Lung (tissue), 11 donors: ENCODE measurements at regions not wholly inside any gene's neighbourhood (a gene's known extent, or its start where the extent isn't known, plus 50 kb on each side); places are given as distances from the start of the nearest gene placed in this dataset.

ENCODE experiments used
- ATAC-seq: fragments of 200-7000 bp; cut with Tn5 transposase; one replicate; pipeline ENCODE4 v1.9.1; 2020; ENCODE audit warnings: moderate number of reproducible peaks; ENCODE audit not compliant: insufficient read depth, low FRiP score
- DNase-seq, 3 donors: peaks; one replicate each; pipeline ENCODE4 v3.0.0-alpha.2; 2013 to 2017
- H3K27ac ChIP-seq, 2 donors: one replicate each; pipeline ENCODE4 v1.5.1; 2013; ENCODE audit warnings: mild to moderate bottlenecking in 2 of 2, moderate library complexity in 2 of 2, control low read depth in 1 of 2, inconsistent platforms in 1 of 2, low read depth in 1 of 2, low read length in 1 of 2
- H3K27me3 ChIP-seq, 3 donors: one replicate each; pipeline ENCODE4 v1.5.1; 2013; ENCODE audit warnings: low read length in 2 of 3; ENCODE audit not compliant: control insufficient read depth in 3 of 3, insufficient read depth in 3 of 3
- H3K36me3 ChIP-seq, 4 donors: one replicate each; pipeline ENCODE4 v1.5.1; 2013; ENCODE audit warnings: low read length in 4 of 4, mild to moderate bottlenecking in 1 of 4, moderate library complexity in 1 of 4; ENCODE audit not compliant: control insufficient read depth in 4 of 4, insufficient read depth in 4 of 4
- H3K4me1 ChIP-seq, 5 donors: one replicate each; pipeline ENCODE4 v1.5.1; 2013; ENCODE audit warnings: low read length in 5 of 5, mild to moderate bottlenecking in 2 of 5, moderate library complexity in 1 of 5; ENCODE audit not compliant: control insufficient read depth in 5 of 5, insufficient read depth in 5 of 5
- H3K4me3 ChIP-seq: one replicate; pipeline ENCODE4 v1.5.1; 2013; ENCODE audit warnings: mild to moderate bottlenecking, control low read depth, moderate library complexity
- H3K9ac ChIP-seq, 2 donors: one replicate each; pipeline ENCODE4 v1.5.1; 2013; ENCODE audit warnings: low read length in 2 of 2, control low read depth in 1 of 2; ENCODE audit not compliant: insufficient read depth in 1 of 2
- H3K9me3 ChIP-seq, 4 donors: one replicate each; pipeline ENCODE4 v1.5.1; 2013; ENCODE audit warnings: low read length in 3 of 4, mild to moderate bottlenecking in 1 of 4, moderate library complexity in 1 of 4; ENCODE audit not compliant: control insufficient read depth in 4 of 4, insufficient read depth in 3 of 4
- WGBS, 2 donors: extraction: QIAGEN DNeasy Blood & Tissue Kit; methylation state at CpG; one replicate each; pipeline ENCODE4 v1.1.7; 2013; 5-methylcytosine and 5-hydroxymethylcytosine counted together
- TF ChIP-seq, protein P1 (sequence below): IDR thresholded peaks from 2 replicates; pipeline ENCODE4 v1.5.1; 2012; ENCODE audit warnings: mild to moderate bottlenecking; ENCODE audit errors: control extremely low read depth, extremely low read depth
- donor health status: control.
- donor health status: control.
- donor health status: Bipolar disorder and iron deficiency.
- donor health status: healthy.
- donor health status: DM: yes; HTN: yes; CAD: no.

DNA sequence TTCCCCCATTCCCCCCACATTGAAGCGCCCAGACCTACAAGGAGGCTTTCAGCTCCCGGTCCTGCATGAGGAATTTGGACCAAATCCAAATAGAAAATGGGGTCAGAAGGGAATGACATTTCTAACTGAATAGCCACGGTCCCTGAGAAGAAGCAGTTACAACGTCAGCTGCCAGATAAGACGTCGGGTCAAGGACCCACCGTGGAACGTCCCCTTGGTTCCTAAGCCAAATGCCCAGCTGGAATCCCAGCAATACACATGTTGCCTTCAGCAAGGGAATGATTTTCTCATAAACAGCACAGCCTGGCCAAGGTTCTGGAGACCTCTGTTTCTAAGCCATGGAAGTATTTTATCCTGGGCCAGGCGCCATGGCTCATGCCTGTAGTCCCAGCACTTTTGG, 109.1 kb upstream of the PEG3 start:
- Histone ChIP-seq H3K9me3 (peaks cover 0 to 21% (median 0%) of the 10 kb centered on the region in 4 donors), H3K36me3 (no peaks in the 10 kb centered on the region), H3K4me3 (no peak overlapping the region), H3K27me3 (peaks cover 3 to 14% (median 4%) of the 10 kb centered on the region in 3 donors), H3K4me1 (peaks cover 0 to 25% (median 3%) of the 10 kb centered on the region in 5 donors), H3K27ac (no peak overlapping the region), H3K9ac (no peak overlapping the region)
- TF ChIP-seq, protein P1, sequence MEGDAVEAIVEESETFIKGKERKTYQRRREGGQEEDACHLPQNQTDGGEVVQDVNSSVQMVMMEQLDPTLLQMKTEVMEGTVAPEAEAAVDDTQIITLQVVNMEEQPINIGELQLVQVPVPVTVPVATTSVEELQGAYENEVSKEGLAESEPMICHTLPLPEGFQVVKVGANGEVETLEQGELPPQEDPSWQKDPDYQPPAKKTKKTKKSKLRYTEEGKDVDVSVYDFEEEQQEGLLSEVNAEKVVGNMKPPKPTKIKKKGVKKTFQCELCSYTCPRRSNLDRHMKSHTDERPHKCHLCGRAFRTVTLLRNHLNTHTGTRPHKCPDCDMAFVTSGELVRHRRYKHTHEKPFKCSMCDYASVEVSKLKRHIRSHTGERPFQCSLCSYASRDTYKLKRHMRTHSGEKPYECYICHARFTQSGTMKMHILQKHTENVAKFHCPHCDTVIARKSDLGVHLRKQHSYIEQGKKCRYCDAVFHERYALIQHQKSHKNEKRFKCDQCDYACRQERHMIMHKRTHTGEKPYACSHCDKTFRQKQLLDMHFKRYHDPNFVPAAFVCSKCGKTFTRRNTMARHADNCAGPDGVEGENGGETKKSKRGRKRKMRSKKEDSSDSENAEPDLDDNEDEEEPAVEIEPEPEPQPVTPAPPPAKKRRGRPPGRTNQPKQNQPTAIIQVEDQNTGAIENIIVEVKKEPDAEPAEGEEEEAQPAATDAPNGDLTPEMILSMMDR = no peak
- no peak for ATAC-seq
- WGBS, 2 donors = 48 to 75% methylated on average over 9 of the region's 9 CpGs
- peak; percentile 51 to 78 (median 66) for DNase-seq

DNA sequence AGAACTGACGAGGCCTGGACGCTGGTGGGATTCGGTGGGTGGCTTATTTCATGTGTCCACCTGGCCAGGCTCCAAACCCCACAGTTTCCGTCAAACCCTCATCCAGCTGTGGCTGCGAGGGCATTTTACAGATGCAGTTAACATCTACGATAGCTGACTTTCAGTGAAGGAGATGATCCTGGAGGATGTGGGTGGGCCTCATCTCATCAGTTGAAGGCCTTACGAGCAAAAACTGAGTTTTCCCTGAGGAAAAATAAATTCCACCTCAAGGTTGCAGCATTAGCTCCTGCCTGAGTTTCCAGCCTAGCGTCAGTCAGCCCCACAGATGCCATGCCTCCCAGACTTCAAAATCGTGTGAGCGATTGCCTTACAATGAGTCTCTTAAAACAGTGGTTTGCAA, 111.1 kb upstream of the PEG3 start:
- peaks cover 4 to 15% (median 9%) of the 10 kb centered on the region in 3 donors for H3K27me3 ChIP-seq
- peaks cover 0 to 22% (median 0%) of the 10 kb centered on the region in 4 donors for H3K9me3 ChIP-seq
- DNase-seq = no peak
- TF ChIP-seq, protein P1 = no peak
- peaks cover 0 to 25% (median 3%) of the 10 kb centered on the region in 5 donors for H3K4me1 ChIP-seq
- H3K36me3 ChIP-seq = no peaks in the 10 kb centered on the region
- 79 to 91% methylated on average over 10 of the region's 10 CpGs for WGBS, 2 donors
- H3K27ac ChIP-seq = no peak overlapping the region
- H3K9ac ChIP-seq = no peak overlapping the region
- ATAC-seq = no peak
- H3K4me3 ChIP-seq = no peak overlapping the region

DNA sequence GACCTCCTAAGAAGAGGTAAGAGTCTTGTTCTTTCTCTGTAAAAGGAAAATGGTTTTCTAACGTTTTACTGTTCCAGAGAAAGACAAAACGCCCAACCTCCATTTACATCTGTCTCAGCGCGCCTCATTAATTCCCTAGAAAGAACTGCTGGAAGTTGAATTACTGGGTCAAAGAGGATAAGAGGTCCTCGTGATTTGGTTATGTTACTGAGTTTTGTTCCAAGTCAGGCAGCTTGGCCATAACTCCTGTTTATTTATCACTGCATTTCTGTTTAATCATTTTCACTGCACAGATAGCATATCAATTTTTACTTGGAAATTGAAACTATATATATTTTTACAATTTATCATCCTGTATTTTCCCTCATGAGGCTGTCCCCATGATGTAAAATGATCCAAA, 112.9 kb upstream of the PEG3 start:
- Histone ChIP-seq H3K27ac (no peak overlapping the region), H3K27me3 (peaks cover 4 to 28% (median 12%) of the 10 kb centered on the region in 3 donors), H3K36me3 (no peaks in the 10 kb centered on the region), H3K9ac (no peak overlapping the region), H3K4me1 (peaks cover 0 to 25% (median 4%) of the 10 kb centered on the region in 5 donors), H3K4me3 (no peak overlapping the region), H3K9me3 (peaks cover 0 to 25% (median 0%) of the 10 kb centered on the region in 4 donors)
- WGBS, 2 donors = 53 to 66% methylated on average over 5 of the region's 5 CpGs
- TF ChIP-seq, protein P1 = no peak
- ATAC-seq (no peak), DNase-seq (peak in 2 of 3 donors; percentile 84 to 94)
